PFSK-1 (cell line): ENCODE measurements at regions not wholly inside any gene's neighbourhood (a gene's known extent, or its start where the extent isn't known, plus 50 kb on each side); places are given as distances from the start of the nearest gene placed in this dataset.

ENCODE experiments used
- POLR2AphosphoS5 ChIP-seq: IDR thresholded peaks from 2 replicates; pipeline ENCODE4 v1.6.1; 2012; ENCODE audit warnings: low read depth, mild to moderate bottlenecking, control low read depth, low read length, moderate library complexity
- REST ChIP-seq, 2 experiments: IDR thresholded peaks; 2 replicates each; pipeline versions ENCODE4 v1.6.1 to v1.8.0; 2011 to 2012; ENCODE audit warnings: low read depth in 2 of 2, low read length in 2 of 2, control low read depth in 1 of 2, inconsistent platforms in 1 of 2, mild to moderate bottlenecking in 1 of 2, moderate library complexity in 1 of 2; ENCODE audit not compliant: insufficient read depth in 1 of 2
- TAF1 ChIP-seq: IDR thresholded peaks from 2 replicates; pipeline ENCODE4 v1.6.1; 2012; ENCODE audit warnings: low read length, control low read depth, borderline replicate concordance; ENCODE audit not compliant: insufficient read depth

DNA sequence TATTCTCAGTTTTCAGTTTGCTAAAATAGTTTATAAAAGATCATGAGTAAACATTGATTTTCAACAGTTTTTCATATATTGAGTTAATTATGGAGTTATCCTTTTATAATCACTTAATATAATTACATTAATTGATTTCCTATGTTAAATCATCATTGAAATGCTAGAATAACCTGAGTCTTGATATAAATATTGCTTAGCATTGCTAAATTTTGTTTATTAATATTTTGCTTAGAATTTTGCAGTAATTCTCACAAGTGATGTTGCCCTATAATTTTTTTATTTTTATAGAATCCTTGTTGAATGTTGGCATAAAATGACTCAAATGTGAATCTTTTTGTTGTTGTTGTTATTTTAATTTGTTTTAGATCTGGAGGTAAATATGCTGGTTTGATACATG, 654.2 kb downstream of the OTOL1 start:
- no peak for TF ChIP-seq REST (IDR thresholded peaks at IDR 0.05; ENCODE audit: insufficient read depth in 1 of 2, low read depth in 2 of 2, low read length in 2 of 2)
- TF ChIP-seq POLR2AphosphoS5: no peak
- TF ChIP-seq TAF1: no peak
